ENCODE measurements at regions not wholly inside any gene's neighbourhood (a gene's known extent, or its start where the extent isn't known, plus 50 kb on each side); places are given as distances from the start of the nearest gene placed in this dataset.

GRCh38 chr3:177942911-177943310, 593.3 kb upstream of the KCNMB2 start:
- Histone ChIP-seq H3K27ac (no peak overlapping the region), H3K27me3 (no peaks in the 10 kb centered on the region), H3K36me3 (no peaks in the 10 kb centered on the region), H3K4me3 (replicated peaks in 1 of 3) (no peak overlapping the region), H3K4me1 (no peaks in the 10 kb centered on the region), H3K9me3 (no peaks in the 10 kb centered on the region)
- intact Hi-C loops (cut with DNase I) = no loop called here
- DNase-seq = no peak
- 98% methylated on average over 2 of the region's 2 CpGs for WGBS, 2 donors
- TF ChIP-seq CTCF (IDR thresholded peaks at IDR 0.05) (no peak), POLR2A (IDR thresholded peaks at IDR 0.05) (no peak)

- no peak overlapping the region for H3K4me3 ChIP-seq (replicated peaks in 1 of 3)
- no peak for TF ChIP-seq POLR2A (IDR thresholded peaks at IDR 0.05)
- no peak for TF ChIP-seq CTCF (IDR thresholded peaks at IDR 0.05)
- intact Hi-C loops (cut with DNase I) = no loop called here
- no peaks in the 10 kb centered on the region for H3K36me3 ChIP-seq
- H3K27ac ChIP-seq = no peak overlapping the region
- no peak for DNase-seq
- H3K27me3 ChIP-seq = no peaks in the 10 kb centered on the region
- 60 to 75% methylated on average over 2 of the region's 2 CpGs for WGBS, 2 donors
- no peaks in the 10 kb centered on the region for H3K9me3 ChIP-seq
- H3K4me1 ChIP-seq = no peaks in the 10 kb centered on the region
Measured at GRCh38 chr3:177944228-177944661, 592.0 kb upstream of the KCNMB2 start.

GRCh38 chr3:177946048-177946447, 590.2 kb upstream of the KCNMB2 start:
- 92 to 97% methylated on average over 7 of the region's 7 CpGs for WGBS, 2 donors
- no peak overlapping the region for H3K4me3 ChIP-seq (replicated peaks in 1 of 3)
- no peaks in the 10 kb centered on the region for H3K36me3 ChIP-seq
- intact Hi-C loops (cut with DNase I) = no loop called here
- H3K4me1 ChIP-seq = no peaks in the 10 kb centered on the region
- no peak for TF ChIP-seq POLR2A (IDR thresholded peaks at IDR 0.05)
- TF ChIP-seq CTCF (IDR thresholded peaks at IDR 0.05) = no peak
- DNase-seq = no peak
- H3K9me3 ChIP-seq = no peaks in the 10 kb centered on the region
- no peak overlapping the region for H3K27ac ChIP-seq
- H3K27me3 ChIP-seq = no peaks in the 10 kb centered on the region

GRCh38 chr3:177946497-177946896, 589.7 kb upstream of the KCNMB2 start:
- Histone ChIP-seq H3K4me1 (no peaks in the 10 kb centered on the region), H3K9me3 (no peaks in the 10 kb centered on the region), H3K27ac (no peak overlapping the region), H3K27me3 (no peaks in the 10 kb centered on the region), H3K36me3 (no peaks in the 10 kb centered on the region), H3K4me3 (replicated peaks in 1 of 3) (no peak overlapping the region)
- intact Hi-C loops (cut with DNase I) = no loop called here
- DNase-seq = no peak
- WGBS, 2 donors = 85 to 93% methylated on average over 1 of the region's 1 CpG
- TF ChIP-seq POLR2A (IDR thresholded peaks at IDR 0.05) (no peak), CTCF (IDR thresholded peaks at IDR 0.05) (no peak)

GRCh38 chr3:177946936-177947335, 589.3 kb upstream of the KCNMB2 start:
- DNase-seq = no peak
- WGBS, 2 donors = 88% methylated on average over 3 of the region's 3 CpGs
- Histone ChIP-seq H3K4me3 (replicated peaks in 1 of 3) (no peak overlapping the region), H3K9me3 (no peaks in the 10 kb centered on the region), H3K4me1 (no peaks in the 10 kb centered on the region), H3K27ac (no peak overlapping the region), H3K36me3 (no peaks in the 10 kb centered on the region), H3K27me3 (no peaks in the 10 kb centered on the region)
- TF ChIP-seq POLR2A (IDR thresholded peaks at IDR 0.05) (no peak), CTCF (IDR thresholded peaks at IDR 0.05) (no peak)
- intact Hi-C loops (cut with DNase I) = no loop called here

All from thyroid gland (tissue), 4 donors.